Muscle layer of colon (tissue), 2 donors: ENCODE measurements at regions not wholly inside any gene's neighbourhood (a gene's known extent, or its start where the extent isn't known, plus 50 kb on each side); places are given as distances from the start of the nearest gene placed in this dataset.

ENCODE experiments used
- H3K27ac ChIP-seq: one replicate; pipeline ENCODE4 v1.7.0; 2013; ENCODE audit warnings: low read depth, mild to moderate bottlenecking, low read length, moderate library complexity
- H3K27me3 ChIP-seq, 2 donors: one replicate each; pipeline ENCODE4 v1.7.0; 2013; ENCODE audit warnings: low read length in 2 of 2, mild to moderate bottlenecking in 2 of 2; ENCODE audit not compliant: insufficient read depth in 2 of 2, control insufficient read depth in 1 of 2
- H3K36me3 ChIP-seq: one replicate; pipeline ENCODE4 v1.7.0; 2013; ENCODE audit warnings: mild to moderate bottlenecking, low read length; ENCODE audit not compliant: insufficient read depth
- H3K4me1 ChIP-seq: one replicate; pipeline ENCODE4 v1.7.0; 2013; ENCODE audit warnings: mild to moderate bottlenecking, low read length; ENCODE audit not compliant: insufficient read depth
- H3K4me3 ChIP-seq, 2 donors: one replicate each; pipeline ENCODE4 v1.7.0; 2013; ENCODE audit warnings: low read length in 2 of 2, low read depth in 1 of 2, mild to moderate bottlenecking in 1 of 2, moderate library complexity in 1 of 2
- H3K9ac ChIP-seq: one replicate; pipeline ENCODE4 v1.7.0; 2013; ENCODE audit warnings: low read length
- H3K9me3 ChIP-seq: one replicate; pipeline ENCODE4 v1.7.0; 2013; ENCODE audit warnings: mild to moderate bottlenecking, low read length
- donor health status: abdominal sarcoma.
- donor health status: Adenocarcinoma of cecum.

- H3K27me3 ChIP-seq = no peaks in the 10 kb centered on the region
- no peaks in the 10 kb centered on the region for H3K4me1 ChIP-seq
- H3K9ac ChIP-seq = no peak overlapping the region
- H3K4me3 ChIP-seq = no peak overlapping the region
- H3K27ac ChIP-seq = no peak overlapping the region
- no peaks in the 10 kb centered on the region for H3K36me3 ChIP-seq
- no peaks in the 10 kb centered on the region for H3K9me3 ChIP-seq
Observed at GRCh38 chr3:23654571-23654970, 151.2 kb upstream of the UBE2E1 start.

GRCh38 chr3:23655749-23656148 is 150.0 kb upstream of the UBE2E1 start:
- Histone ChIP-seq H3K4me1 (no peaks in the 10 kb centered on the region), H3K9ac (no peak overlapping the region), H3K36me3 (no peaks in the 10 kb centered on the region), H3K27me3 (no peaks in the 10 kb centered on the region), H3K4me3 (no peak overlapping the region), H3K27ac (no peak overlapping the region), H3K9me3 (no peaks in the 10 kb centered on the region)

DNA sequence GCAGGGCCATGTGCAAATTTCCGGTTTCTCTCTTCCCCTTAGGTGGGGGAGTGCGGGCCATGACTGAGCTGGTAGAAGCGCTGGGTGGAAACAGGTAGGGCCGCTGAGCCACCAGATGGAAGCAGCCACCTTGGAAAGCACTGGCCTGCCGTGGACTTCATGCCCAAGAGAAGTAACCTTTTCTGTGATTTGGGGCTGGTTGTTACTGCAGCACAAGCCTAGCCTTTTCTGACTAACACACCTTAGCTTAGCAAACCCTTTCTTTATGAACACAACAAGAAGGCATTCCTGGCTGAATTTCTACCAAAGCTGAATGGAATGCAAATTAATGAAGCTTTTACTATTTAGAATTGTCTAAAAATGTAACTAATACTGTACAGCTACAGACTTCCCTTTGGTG is 149.6 kb upstream of the UBE2E1 start:
- H3K9ac ChIP-seq = no peak overlapping the region
- no peak overlapping the region for H3K4me3 ChIP-seq
- no peaks in the 10 kb centered on the region for H3K9me3 ChIP-seq
- no peaks in the 10 kb centered on the region for H3K4me1 ChIP-seq
- no peaks in the 10 kb centered on the region for H3K27me3 ChIP-seq
- H3K27ac ChIP-seq = no peak overlapping the region
- H3K36me3 ChIP-seq = no peaks in the 10 kb centered on the region

- no peaks in the 10 kb centered on the region for H3K27me3 ChIP-seq
- H3K4me3 ChIP-seq = no peak overlapping the region
- H3K9ac ChIP-seq = no peak overlapping the region
- peaks cover under 1% of the 10 kb centered on the region for H3K4me1 ChIP-seq
- no peak overlapping the region for H3K27ac ChIP-seq
- H3K9me3 ChIP-seq = no peaks in the 10 kb centered on the region
- H3K36me3 ChIP-seq = no peaks in the 10 kb centered on the region
Observed at GRCh38 chr3:23656821-23657220, 148.9 kb upstream of the UBE2E1 start.

GRCh38 chr3:23657647-23658046 is 148.1 kb upstream of the UBE2E1 start:
- Histone ChIP-seq H3K27ac (no peak overlapping the region), H3K27me3 (no peaks in the 10 kb centered on the region), H3K4me1 (peaks cover 9% of the 10 kb centered on the region), H3K9me3 (no peaks in the 10 kb centered on the region), H3K9ac (no peak overlapping the region), H3K36me3 (no peaks in the 10 kb centered on the region), H3K4me3 (no peak overlapping the region)

GRCh38 chr3:23659274-23659673 is 146.5 kb upstream of the UBE2E1 start:
- Histone ChIP-seq H3K4me3 (no peak overlapping the region), H3K4me1 (peaks cover 25% of the 10 kb centered on the region), H3K27me3 (no peaks in the 10 kb centered on the region), H3K9ac (no peak overlapping the region), H3K36me3 (no peaks in the 10 kb centered on the region), H3K9me3 (no peaks in the 10 kb centered on the region), H3K27ac (no peak overlapping the region)

DNA sequence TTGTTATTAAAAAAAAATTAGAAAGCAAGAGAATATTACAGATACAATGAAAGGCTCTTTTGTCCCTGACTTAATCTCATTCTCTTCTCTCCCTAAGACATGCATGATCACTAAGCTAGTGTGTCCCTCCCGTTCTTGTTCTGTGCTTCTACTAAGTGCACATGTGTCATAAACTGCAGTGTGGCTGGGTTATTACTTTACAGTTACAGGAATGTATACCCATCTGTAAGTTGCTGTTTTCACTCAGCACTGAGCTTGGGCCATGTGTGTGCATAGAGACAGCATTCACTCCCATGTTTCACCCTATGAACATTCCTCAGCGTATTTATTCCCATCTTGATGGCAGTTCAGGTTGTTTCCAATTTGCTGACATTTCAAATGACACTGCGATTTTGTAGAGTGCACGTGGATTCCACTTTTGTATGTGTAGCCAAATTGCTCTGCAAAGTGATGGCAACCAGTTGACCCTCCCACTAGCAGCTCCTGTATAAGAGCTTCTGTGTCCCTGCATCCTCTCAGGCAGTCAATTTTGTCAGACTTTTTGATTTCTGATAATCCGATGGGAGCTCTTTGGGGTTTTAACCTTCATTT is 145.8 kb upstream of the UBE2E1 start:
- Histone ChIP-seq H3K4me3 (no peak overlapping the region), H3K36me3 (no peaks in the 10 kb centered on the region), H3K9ac (no peak overlapping the region), H3K27me3 (no peaks in the 10 kb centered on the region), H3K4me1 (peaks cover 25% of the 10 kb centered on the region), H3K9me3 (no peaks in the 10 kb centered on the region), H3K27ac (no peak overlapping the region)

DNA sequence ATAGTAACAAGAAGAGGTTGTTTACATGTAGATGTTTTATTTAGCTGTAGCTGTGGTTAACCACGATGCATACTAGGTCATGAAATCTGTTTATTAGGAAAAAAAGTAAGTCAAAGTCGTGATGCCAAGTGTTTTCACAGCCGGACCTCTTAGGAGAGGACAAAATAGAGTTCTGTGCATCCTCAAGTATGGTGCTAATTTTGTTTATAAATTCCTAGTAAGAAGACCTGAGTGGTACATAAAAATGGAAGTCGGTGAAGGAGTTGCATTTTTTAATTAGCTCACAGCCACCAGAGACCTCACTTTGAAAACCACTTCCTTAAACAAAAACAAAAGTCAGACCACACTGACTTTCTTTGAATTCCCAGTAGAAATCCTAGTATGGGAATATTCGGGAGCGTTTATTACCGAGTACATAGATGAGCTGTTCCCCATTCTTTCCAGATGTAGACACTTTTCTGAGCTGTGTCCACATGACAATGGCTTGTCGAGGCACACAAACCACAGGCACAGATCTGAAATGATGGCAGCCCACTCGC is 143.6 kb upstream of the UBE2E1 start:
- Histone ChIP-seq H3K27me3 (no peaks in the 10 kb centered on the region), H3K4me1 (peaks cover 25% of the 10 kb centered on the region), H3K9ac (no peak overlapping the region), H3K36me3 (no peaks in the 10 kb centered on the region), H3K27ac (no peak overlapping the region), H3K9me3 (no peaks in the 10 kb centered on the region), H3K4me3 (no peak overlapping the region)

DNA sequence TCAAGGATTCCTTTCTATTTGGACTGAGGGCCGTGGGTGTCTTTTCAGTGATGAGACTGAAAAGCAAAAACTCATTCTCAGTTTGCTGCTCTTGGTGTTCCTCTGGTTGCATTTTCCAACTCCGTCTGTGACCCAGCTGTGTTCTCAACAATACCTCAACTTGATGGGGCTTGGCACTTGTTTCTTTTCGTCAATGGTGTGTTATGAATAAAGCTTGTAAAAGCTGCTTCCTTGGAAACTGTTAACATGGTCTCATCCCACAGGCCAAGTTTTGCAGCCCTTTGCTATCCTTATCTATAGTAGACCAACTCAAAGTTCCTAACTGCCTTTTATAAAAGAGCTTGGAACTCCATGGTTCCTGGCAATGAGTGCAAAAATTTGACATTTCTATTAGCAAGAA is 142.5 kb upstream of the UBE2E1 start:
- Histone ChIP-seq H3K27me3 (no peaks in the 10 kb centered on the region), H3K9ac (no peak overlapping the region), H3K4me3 (no peak overlapping the region), H3K27ac (no peak overlapping the region), H3K4me1 (peaks cover 26% of the 10 kb centered on the region), H3K36me3 (no peaks in the 10 kb centered on the region), H3K9me3 (no peaks in the 10 kb centered on the region)

GRCh38 chr3:23663661-23664186 is 142.0 kb upstream of the UBE2E1 start:
- Histone ChIP-seq H3K27me3 (no peaks in the 10 kb centered on the region), H3K4me1 (peaks cover 31% of the 10 kb centered on the region), H3K27ac (no peak overlapping the region), H3K36me3 (no peaks in the 10 kb centered on the region), H3K9ac (no peak overlapping the region), H3K9me3 (no peaks in the 10 kb centered on the region), H3K4me3 (no peak overlapping the region)

DNA sequence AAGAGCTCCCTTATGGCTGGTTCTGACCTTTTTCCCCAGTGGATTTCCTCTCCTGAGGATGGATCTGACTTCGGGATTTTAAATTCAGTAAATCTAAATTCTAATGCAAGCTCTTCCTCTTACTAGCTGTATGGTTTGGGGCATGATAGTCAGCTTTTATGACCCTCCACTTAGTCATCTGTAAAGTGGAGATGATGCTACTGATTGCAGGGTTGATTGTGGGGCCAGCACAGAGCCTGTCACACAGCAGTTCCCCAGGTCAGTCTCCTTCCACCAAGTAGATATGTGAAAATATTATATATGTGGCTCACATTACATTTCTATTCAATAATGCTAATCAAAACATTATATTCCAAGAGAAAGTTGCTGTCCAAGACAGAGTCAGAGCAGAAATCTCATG is 141.3 kb upstream of the UBE2E1 start:
- H3K4me1 ChIP-seq = peaks cover 32% of the 10 kb centered on the region
- H3K4me3 ChIP-seq = no peak overlapping the region
- no peak overlapping the region for H3K27ac ChIP-seq
- H3K36me3 ChIP-seq = no peaks in the 10 kb centered on the region
- H3K27me3 ChIP-seq = no peaks in the 10 kb centered on the region
- no peaks in the 10 kb centered on the region for H3K9me3 ChIP-seq
- H3K9ac ChIP-seq = no peak overlapping the region

GRCh38 chr3:23665741-23666140 is 140.0 kb upstream of the UBE2E1 start:
- H3K27me3 ChIP-seq = no peaks in the 10 kb centered on the region
- H3K9ac ChIP-seq = no peak overlapping the region
- no peaks in the 10 kb centered on the region for H3K9me3 ChIP-seq
- H3K4me3 ChIP-seq = no peak overlapping the region
- no peak overlapping the region for H3K27ac ChIP-seq
- no peaks in the 10 kb centered on the region for H3K36me3 ChIP-seq
- peaks cover 32% of the 10 kb centered on the region for H3K4me1 ChIP-seq
